CD14-positive monocyte (primary cell): ENCODE measurements at regions not wholly inside any gene's neighbourhood (a gene's known extent, or its start where the extent isn't known, plus 50 kb on each side); places are given as distances from the start of the nearest gene placed in this dataset.
A peak's percentile ranks its signal among the peaks of the same experiment; 100 is the strongest.

Experiments used
- DNase-seq, 3 donors: peaks; one replicate each; pipeline ENCODE4 v3.0.0-alpha.2; 2011 to 2022
- H2AFZ ChIP-seq: 2 replicates; pipeline ENCODE4 v1.6.0; 2012; ENCODE audit warnings: mild to moderate bottlenecking, low read depth, low read length, inconsistent platforms; ENCODE audit not compliant: insufficient read depth, poor library complexity, severe bottlenecking
- H3K27ac ChIP-seq, 2 donors: 1 replicate in 1 of 2; 2 replicates in 1 of 2; pipeline ENCODE4 v1.5.1; 2012 to 2013; ENCODE audit warnings: low read length in 2 of 2, control low read depth in 1 of 2, inconsistent platforms in 1 of 2, low read depth in 1 of 2, mild to moderate bottlenecking in 1 of 2
- H3K27me3 ChIP-seq, 2 donors: one replicate each; pipeline versions ENCODE4 v1.6.0 to v1.6.1; 2011 to 2013; ENCODE audit warnings: low read length in 2 of 2; ENCODE audit not compliant: control insufficient read depth in 2 of 2, insufficient read depth in 2 of 2
- H3K36me3 ChIP-seq, 2 donors: replicated peaks in 1 of 2; 1 replicate in 1 of 2; 2 replicates in 1 of 2; pipeline versions ENCODE4 v1.5.1 to v1.6.1; 2012 to 2013; ENCODE audit warnings: low read length in 2 of 2, control low read depth in 1 of 2, inconsistent platforms in 1 of 2, mild to moderate bottlenecking in 1 of 2; ENCODE audit not compliant: insufficient read depth in 2 of 2, control insufficient read depth in 1 of 2
- H3K4me1 ChIP-seq, 2 donors: 1 replicate in 1 of 2; 2 replicates in 1 of 2; pipeline versions ENCODE4 v1.5.1 to v1.6.1; 2012 to 2013; ENCODE audit warnings: low read length in 2 of 2, control low read depth in 1 of 2, inconsistent platforms in 1 of 2, mild to moderate bottlenecking in 1 of 2, moderate library complexity in 1 of 2; ENCODE audit not compliant: insufficient read depth in 2 of 2, control insufficient read depth in 1 of 2
- H3K4me2 ChIP-seq: replicated peaks from 2 replicates; pipeline ENCODE3; 2012; ENCODE audit warnings: low read length, moderate library complexity, mild to moderate bottlenecking; ENCODE audit not compliant: poor library complexity, severe bottlenecking; ENCODE audit errors: extremely low read depth
- H3K4me3 ChIP-seq, 3 experiments: fragments of 200-600 bp in 1 of 3; sonication (generic) in 1 of 3; replicated peaks in 1 of 3; 1 replicate in 2 of 3; 2 replicates in 1 of 3; pipeline ENCODE4 v1.5.1; 2011 to 2013; ENCODE audit warnings: low read length in 3 of 3, mild to moderate bottlenecking in 3 of 3, control low read depth in 2 of 3, low read depth in 2 of 3, inconsistent platforms in 1 of 3, moderate library complexity in 1 of 3
- H3K79me2 ChIP-seq: 2 replicates; pipeline ENCODE4 v1.6.0; 2012; ENCODE audit warnings: mild to moderate bottlenecking, control low read depth, inconsistent platforms, low read length, moderate library complexity; ENCODE audit not compliant: insufficient read depth
- H3K9ac ChIP-seq: 2 replicates; pipeline ENCODE4 v1.6.0; 2017; ENCODE audit warnings: low read length, mild to moderate bottlenecking; ENCODE audit not compliant: insufficient read depth, poor library complexity, severe bottlenecking
- H3K9me3 ChIP-seq, 2 donors: replicated peaks in 1 of 2; 1 replicate in 1 of 2; 2 replicates in 1 of 2; pipeline versions ENCODE4 v1.5.1 to v1.6.1; 2012 to 2013; ENCODE audit warnings: low read length in 2 of 2, control low read depth in 1 of 2; ENCODE audit not compliant: control insufficient read depth in 1 of 2, insufficient read depth in 1 of 2
- H4K20me1 ChIP-seq: 2 replicates; pipeline ENCODE4 v1.6.0; 2012; ENCODE audit warnings: mild to moderate bottlenecking, low read length, control low read depth, moderate library complexity; ENCODE audit not compliant: insufficient read depth
- H3K27ac Mint-ChIP-seq, 7 donors: one replicate each; pipeline ENCODE4 v1.8.0; 2020; ENCODE audit warnings: mild to moderate bottlenecking in 7 of 7, mixed read lengths in 7 of 7, moderate library complexity in 6 of 7, inconsistent platforms in 2 of 7
- H3K27me3 Mint-ChIP-seq, 3 donors: one replicate each; pipeline ENCODE4 v1.8.0; 2021 to 2022; ENCODE audit warnings: low read depth in 3 of 3, mild to moderate bottlenecking in 3 of 3, mixed read lengths in 3 of 3, moderate library complexity in 3 of 3, inconsistent platforms in 1 of 3
- H3K36me3 Mint-ChIP-seq, 2 donors: one replicate each; pipeline ENCODE4 v1.8.0; 2020; ENCODE audit warnings: mixed read lengths in 2 of 2, inconsistent platforms in 1 of 2, mild to moderate bottlenecking in 1 of 2
- H3K4me1 Mint-ChIP-seq: one replicate; pipeline ENCODE4 v1.8.0; 2020; ENCODE audit warnings: mild to moderate bottlenecking, mixed read lengths
- H3K4me3 Mint-ChIP-seq, 2 donors: one replicate each; pipeline ENCODE4 v1.8.0; 2020; ENCODE audit warnings: mild to moderate bottlenecking in 2 of 2, mixed read lengths in 2 of 2, moderate library complexity in 1 of 2
- H3K9me3 Mint-ChIP-seq, 7 donors: one replicate each; pipeline ENCODE4 v1.8.0; 2020 to 2022; ENCODE audit warnings: mixed read lengths in 7 of 7, mild to moderate bottlenecking in 6 of 7, moderate library complexity in 6 of 7, inconsistent platforms in 2 of 7
- CTCF ChIP-seq: fragments of 200-600 bp; IDR thresholded peaks from one replicate; pipeline ENCODE4 v1.8.0; 2022; ENCODE audit warnings: antibody characterized with exemption, mild to moderate bottlenecking
- WGBS: methylation state at CpG from one replicate; pipeline ENCODE4 v1.1.5; 2013; ENCODE audit warnings: missing lambda C conversion rate; ENCODE audit not compliant: insufficient coverage; 5-methylcytosine and 5-hydroxymethylcytosine counted together
- intact Hi-C, 2 donors: fragments of 100-400 bp; cut with micrococcal nuclease; formaldehyde crosslinking; loops; one replicate each; pipeline versions ENCODE4 v1.15.0 to v1.15.1; 2023

GRCh38 chr2:121132762-121133107 is 152.3 kb downstream of the TFCP2L1 start:
- H3K27ac ChIP-seq, result no peak overlapping the region
- peaks cover 4% of the 10 kb centered on the region for H3K4me1 Mint-ChIP-seq

GRCh38 chr2:121133551-121134319 is 151.3 kb downstream of the TFCP2L1 start:
- Histone ChIP-seq H3K9me3 (no peaks in the 10 kb centered on the region), H3K36me3 (no peaks in the 10 kb centered on the region), H3K4me1 (no peaks in the 10 kb centered on the region), H3K9ac (no peak overlapping the region), H3K4me2 (no peak overlapping the region), H2AFZ (no peak overlapping the region), H4K20me1 (no peaks in the 10 kb centered on the region), H3K27me3 (no peaks in the 10 kb centered on the region), H3K4me3 (no peak overlapping the region), H3K27ac (no peak overlapping the region), H3K79me2 (no peaks in the 10 kb centered on the region)
- Mint-ChIP-seq H3K36me3 (no peaks in the 10 kb centered on the region), H3K9me3 (peaks cover 0 to 7% (median 0%) of the 10 kb centered on the region in 7 donors), H3K27me3 (peaks cover 0 to 5% (median 0%) of the 10 kb centered on the region in 3 donors), H3K27ac (peak overlapping the region in 1 of 7 donors; percentile 36), H3K4me1 (peaks cover 9% of the 10 kb centered on the region), H3K4me3 (no peak overlapping the region)
- no peak for DNase-seq
- intact Hi-C loops, result no loop called here
- WGBS, result 97% methylated on average over 13 of the region's 13 CpGs
- no peak for TF ChIP-seq CTCF

More at GRCh38 chr2:121132762-121133107, 152.3 kb downstream of the TFCP2L1 start:
- Mint-ChIP-seq H3K27ac (peak overlapping the region in 2 of 7 donors; percentile 1 to 30), H3K36me3 (no peaks in the 10 kb centered on the region), H3K27me3 (peaks cover under 1 to 6% (median 1%) of the 10 kb centered on the region in 3 donors), H3K9me3 (peaks cover 0 to 7% (median 0%) of the 10 kb centered on the region in 7 donors), H3K4me3 (no peak overlapping the region)
- no peak for TF ChIP-seq CTCF
- Histone ChIP-seq H3K9ac (no peak overlapping the region), H4K20me1 (no peaks in the 10 kb centered on the region), H3K79me2 (no peaks in the 10 kb centered on the region), H3K9me3 (no peaks in the 10 kb centered on the region), H3K4me3 (no peak overlapping the region), H3K4me1 (no peaks in the 10 kb centered on the region), H3K36me3 (no peaks in the 10 kb centered on the region), H2AFZ (no peak overlapping the region), H3K27me3 (no peaks in the 10 kb centered on the region), H3K4me2 (no peak overlapping the region)
- 58% methylated on average over 5 of the region's 6 CpGs for WGBS
- no peak for DNase-seq
- intact Hi-C loops, result no loop called here
